Ascending aorta (tissue), 2 donors: ENCODE measurements at regions not wholly inside any gene's neighbourhood (a gene's known extent, or its start where the extent isn't known, plus 50 kb on each side); places are given as distances from the start of the nearest gene placed in this dataset.

Experiments used
- DNase-seq, 2 donors: peaks; one replicate each; pipeline ENCODE4 v3.0.0-alpha.2; 2019; ENCODE audit warnings: low spot score in 2 of 2
- H3K27ac ChIP-seq, 2 donors: fragments of 200-600 bp; sonication (generic); one replicate each; pipeline ENCODE4 v1.5.1; 2016 to 2017; ENCODE audit warnings: mild to moderate bottlenecking in 1 of 2
- H3K27me3 ChIP-seq: fragments of 200-600 bp; sonication (generic); one replicate; pipeline ENCODE4 v1.5.1; 2017
- H3K36me3 ChIP-seq, 2 donors: fragments of 200-600 bp; sonication (generic); one replicate each; pipeline ENCODE4 v1.5.1; 2016
- H3K4me1 ChIP-seq, 2 donors: fragments of 200-600 bp; sonication (generic); one replicate each; pipeline ENCODE4 v1.5.1; 2016 to 2017; ENCODE audit warnings: mild to moderate bottlenecking in 1 of 2
- H3K4me3 ChIP-seq, 2 donors: fragments of 200-600 bp; sonication (generic); one replicate each; pipeline ENCODE4 v1.5.1; 2016 to 2017; ENCODE audit warnings: mild to moderate bottlenecking in 1 of 2
- H3K9me3 ChIP-seq, 2 donors: fragments of 200-600 bp; sonication (generic); one replicate each; pipeline ENCODE4 v1.5.1; 2016
- intact Hi-C: fragments of 100-400 bp; cut with DNase I; formaldehyde crosslinking; loops from one replicate; pipeline ENCODE4 v1.15.1; 2023
- TF ChIP-seq, protein P1 (sequence below), 3 experiments: fragments of 200-600 bp in 2 of 3; fragments of 450-650 bp in 1 of 3; sonication (generic) in 2 of 3; IDR thresholded peaks; one replicate each; pipeline ENCODE4 v1.5.1; 2016 to 2019; ENCODE audit warnings: antibody characterized with exemption in 3 of 3, mild to moderate bottlenecking in 1 of 3, moderate library complexity in 1 of 3

DNA sequence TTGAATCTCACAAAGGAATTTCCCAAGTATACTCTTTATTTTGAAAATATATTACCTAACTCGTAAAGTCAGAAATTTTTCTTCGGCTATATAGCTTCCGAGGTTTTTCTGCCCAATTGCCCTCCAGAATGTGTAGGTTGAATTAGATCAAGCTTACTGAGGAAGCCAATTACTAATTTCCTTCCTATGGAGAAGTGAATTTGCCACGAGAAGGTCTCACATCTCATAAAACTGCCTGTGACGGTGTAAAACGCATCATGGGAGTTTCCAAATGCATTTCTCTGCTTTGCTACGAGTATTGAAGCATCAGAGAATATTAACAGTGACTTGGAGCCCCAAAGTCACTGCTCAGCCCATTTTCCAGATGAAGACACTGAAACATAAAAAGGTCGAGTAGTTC, 262.3 kb downstream of the PTBP2 start:
- Histone ChIP-seq H3K4me3 (no peak overlapping the region), H3K4me1 (no peaks in the 10 kb centered on the region), H3K9me3 (no peaks in the 10 kb centered on the region), H3K27ac (no peak overlapping the region), H3K36me3 (no peaks in the 10 kb centered on the region), H3K27me3 (no peaks in the 10 kb centered on the region)
- TF ChIP-seq, protein P1, sequence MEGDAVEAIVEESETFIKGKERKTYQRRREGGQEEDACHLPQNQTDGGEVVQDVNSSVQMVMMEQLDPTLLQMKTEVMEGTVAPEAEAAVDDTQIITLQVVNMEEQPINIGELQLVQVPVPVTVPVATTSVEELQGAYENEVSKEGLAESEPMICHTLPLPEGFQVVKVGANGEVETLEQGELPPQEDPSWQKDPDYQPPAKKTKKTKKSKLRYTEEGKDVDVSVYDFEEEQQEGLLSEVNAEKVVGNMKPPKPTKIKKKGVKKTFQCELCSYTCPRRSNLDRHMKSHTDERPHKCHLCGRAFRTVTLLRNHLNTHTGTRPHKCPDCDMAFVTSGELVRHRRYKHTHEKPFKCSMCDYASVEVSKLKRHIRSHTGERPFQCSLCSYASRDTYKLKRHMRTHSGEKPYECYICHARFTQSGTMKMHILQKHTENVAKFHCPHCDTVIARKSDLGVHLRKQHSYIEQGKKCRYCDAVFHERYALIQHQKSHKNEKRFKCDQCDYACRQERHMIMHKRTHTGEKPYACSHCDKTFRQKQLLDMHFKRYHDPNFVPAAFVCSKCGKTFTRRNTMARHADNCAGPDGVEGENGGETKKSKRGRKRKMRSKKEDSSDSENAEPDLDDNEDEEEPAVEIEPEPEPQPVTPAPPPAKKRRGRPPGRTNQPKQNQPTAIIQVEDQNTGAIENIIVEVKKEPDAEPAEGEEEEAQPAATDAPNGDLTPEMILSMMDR (IDR thresholded peaks at IDR 0.05) = no peak
- intact Hi-C loops = no loop called here
- no peak for DNase-seq

DNA sequence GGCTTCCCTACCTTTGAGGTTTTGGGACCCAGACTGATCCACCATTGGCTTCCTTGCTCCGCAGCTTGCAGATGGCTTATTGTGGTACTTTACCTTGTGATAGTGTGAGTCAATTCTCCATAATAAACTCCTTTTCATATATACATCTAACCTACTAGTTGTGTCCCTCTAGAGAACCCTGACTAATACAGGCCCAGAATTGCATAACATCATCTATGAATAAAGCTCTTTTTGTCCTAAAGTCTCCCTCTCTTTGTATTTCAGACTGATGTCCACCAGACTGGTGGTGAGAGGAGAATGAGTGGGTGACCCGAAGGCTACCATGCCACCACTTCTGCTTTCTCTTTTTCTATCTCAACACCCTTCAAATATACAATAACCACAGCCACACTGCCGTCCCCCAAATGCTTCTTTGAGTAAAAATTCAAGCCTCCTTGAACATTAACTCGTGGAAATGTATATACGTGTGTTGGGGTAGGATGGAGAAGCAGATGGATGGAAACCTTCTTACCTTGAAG, 265.7 kb downstream of the PTBP2 start:
- TF ChIP-seq, protein P1 (IDR thresholded peaks at IDR 0.05) = no peak
- Histone ChIP-seq H3K4me1 (no peaks in the 10 kb centered on the region), H3K4me3 (no peak overlapping the region), H3K36me3 (no peaks in the 10 kb centered on the region), H3K27ac (no peak overlapping the region), H3K27me3 (no peaks in the 10 kb centered on the region), H3K9me3 (no peaks in the 10 kb centered on the region)
- no peak for DNase-seq
- intact Hi-C loops = no loop called here

DNA sequence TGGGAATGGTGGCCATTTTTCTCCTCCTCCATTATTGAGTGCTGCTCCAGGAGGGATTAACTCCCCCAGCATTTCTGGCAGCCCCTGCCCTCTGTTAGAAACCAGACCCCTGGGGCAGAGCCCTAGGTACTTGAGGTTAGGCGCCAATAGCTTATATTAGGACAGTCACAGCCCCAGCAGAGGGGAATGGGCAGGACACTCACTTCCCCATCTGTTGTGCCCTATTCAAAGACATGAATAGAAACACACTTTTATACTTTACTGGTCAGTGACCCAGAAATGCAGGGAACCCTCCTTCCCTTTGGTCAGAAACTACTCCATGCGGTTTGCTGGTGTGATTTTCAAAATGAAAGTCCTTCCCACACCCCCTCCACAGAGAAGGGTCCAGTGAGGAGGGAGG, 267.7 kb downstream of the PTBP2 start:
- TF ChIP-seq, protein P1 (IDR thresholded peaks at IDR 0.05) = no peak
- H3K4me3 ChIP-seq = no peak overlapping the region
- H3K9me3 ChIP-seq = no peaks in the 10 kb centered on the region
- no peak for DNase-seq
- intact Hi-C loops = no loop called here
- no peak overlapping the region for H3K27ac ChIP-seq
- no peaks in the 10 kb centered on the region for H3K4me1 ChIP-seq
- no peaks in the 10 kb centered on the region for H3K27me3 ChIP-seq
- H3K36me3 ChIP-seq = no peaks in the 10 kb centered on the region

DNA sequence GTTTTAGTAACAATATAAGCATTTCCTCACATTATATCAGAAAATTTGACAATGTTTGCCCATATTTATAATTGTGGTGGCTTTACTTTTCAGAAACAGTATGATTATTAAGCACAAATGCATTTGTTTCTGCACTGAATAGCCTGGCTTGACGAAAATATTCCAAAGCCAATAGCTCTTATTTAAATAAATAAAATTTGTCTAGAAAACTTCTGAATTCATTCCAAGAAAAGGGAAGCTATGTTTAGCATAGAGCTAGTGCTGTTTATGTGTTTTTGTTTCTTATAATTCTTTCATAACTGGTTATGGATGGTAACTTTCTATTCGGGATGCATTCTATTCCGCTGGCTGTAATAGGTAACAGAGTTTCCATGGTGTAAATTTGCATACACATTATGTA, 268.6 kb downstream of the PTBP2 start:
- no peak overlapping the region for H3K4me3 ChIP-seq
- no peaks in the 10 kb centered on the region for H3K9me3 ChIP-seq
- TF ChIP-seq, protein P1 (IDR thresholded peaks at IDR 0.05) = no peak
- H3K27me3 ChIP-seq = no peaks in the 10 kb centered on the region
- no peaks in the 10 kb centered on the region for H3K4me1 ChIP-seq
- no peak overlapping the region for H3K27ac ChIP-seq
- no peak for DNase-seq
- no peaks in the 10 kb centered on the region for H3K36me3 ChIP-seq
- intact Hi-C loops = no loop called here

DNA sequence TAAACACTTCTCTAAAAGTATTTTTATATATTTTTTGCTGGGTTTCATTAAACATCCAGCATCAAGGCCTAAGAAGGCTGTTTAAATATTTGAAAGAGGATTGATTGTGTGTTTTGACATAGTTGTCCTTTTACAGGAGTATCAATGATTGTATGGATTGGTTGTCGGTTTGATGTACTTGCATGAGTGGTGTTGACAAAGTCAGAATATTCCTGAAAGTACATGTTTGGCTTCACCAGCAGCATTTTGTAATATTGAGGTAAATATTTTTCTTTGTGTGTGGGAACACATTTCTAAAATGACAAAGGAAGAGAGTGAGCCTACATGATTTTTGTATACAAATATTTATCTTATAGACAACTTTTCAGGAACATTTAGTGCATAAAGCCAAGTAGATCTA, 269.7 kb downstream of the PTBP2 start:
- intact Hi-C loops = no loop called here
- no peak overlapping the region for H3K27ac ChIP-seq
- DNase-seq = no peak
- no peaks in the 10 kb centered on the region for H3K27me3 ChIP-seq
- TF ChIP-seq, protein P1 (IDR thresholded peaks at IDR 0.05) = no peak
- H3K9me3 ChIP-seq = no peaks in the 10 kb centered on the region
- H3K4me3 ChIP-seq = no peak overlapping the region
- no peaks in the 10 kb centered on the region for H3K4me1 ChIP-seq
- H3K36me3 ChIP-seq = no peaks in the 10 kb centered on the region

- no peak overlapping the region for H3K27ac ChIP-seq
- no peak overlapping the region for H3K4me3 ChIP-seq
- H3K36me3 ChIP-seq = no peaks in the 10 kb centered on the region
- no peak for DNase-seq
- intact Hi-C loops = no loop called here
- no peaks in the 10 kb centered on the region for H3K27me3 ChIP-seq
- no peaks in the 10 kb centered on the region for H3K4me1 ChIP-seq
- H3K9me3 ChIP-seq = no peaks in the 10 kb centered on the region
- TF ChIP-seq, protein P1 (IDR thresholded peaks at IDR 0.05) = no peak
These were observed 271.3 kb downstream of the PTBP2 start for GRCh38 chr1:96992871-96993270.
